SJCRH30 (cell line): ENCODE measurements at regions not wholly inside any gene's neighbourhood (a gene's known extent, or its start where the extent isn't known, plus 50 kb on each side); places are given as distances from the start of the nearest gene placed in this dataset.

ENCODE experiments used
- DNase-seq, 2 experiments: peaks; one replicate each; pipeline ENCODE4 v3.0.0-alpha.2; 2015 to 2020
- H3K27ac ChIP-seq: fragments of 250-450 bp; sonication (Bioruptor Pico); 2 replicates; pipeline ENCODE4 v1.5.1; 2020; ENCODE audit warnings: mild to moderate bottlenecking, moderate library complexity
- H3K27me3 ChIP-seq: fragments of 250-450 bp; sonication (Bioruptor Pico); 2 replicates; pipeline ENCODE4 v1.5.1; 2020; ENCODE audit warnings: mild to moderate bottlenecking, moderate library complexity
- H3K36me3 ChIP-seq: fragments of 250-450 bp; sonication (Bioruptor Pico); 2 replicates; pipeline ENCODE4 v1.5.1; 2020; ENCODE audit warnings: mild to moderate bottlenecking, moderate library complexity
- H3K4me1 ChIP-seq: fragments of 250-450 bp; sonication (Bioruptor Pico); 2 replicates; pipeline ENCODE4 v1.5.1; 2020; ENCODE audit warnings: mild to moderate bottlenecking, moderate library complexity
- H3K4me3 ChIP-seq: fragments of 250-450 bp; sonication (Bioruptor Pico); 2 replicates; pipeline ENCODE4 v1.5.1; 2020; ENCODE audit warnings: mild to moderate bottlenecking, moderate library complexity
- H3K9me3 ChIP-seq: fragments of 250-450 bp; sonication (Bioruptor Pico); replicated peaks from 2 replicates; pipeline ENCODE4 v1.5.1; 2020; ENCODE audit warnings: mild to moderate bottlenecking, moderate library complexity

DNA sequence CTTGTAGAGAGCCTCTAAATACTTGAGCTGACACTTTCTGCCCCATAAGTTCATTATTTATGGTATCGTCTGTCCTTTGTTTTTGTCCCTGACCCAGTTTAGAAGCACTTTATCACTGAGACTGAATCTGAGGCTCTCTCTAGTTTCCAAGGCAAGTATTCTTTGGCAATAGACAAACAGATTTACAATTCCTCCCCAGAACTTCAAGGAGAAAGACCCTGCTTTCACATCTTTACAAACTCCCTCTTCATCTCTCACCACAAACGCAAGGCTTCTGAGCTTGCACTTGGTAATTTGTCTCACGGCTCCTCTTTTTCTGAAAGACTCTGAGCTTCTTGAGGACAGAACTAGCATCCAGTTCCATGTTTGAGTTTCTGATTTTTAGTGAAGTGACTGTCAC, 49.8 kb upstream of the PARP11 start:
- H3K27me3 ChIP-seq: no peaks in the 10 kb centered on the region
- H3K4me1 ChIP-seq: peaks cover 48% of the 10 kb centered on the region
- no peak overlapping the region; the same call in 1 of the 2 replicates for H3K27ac ChIP-seq
- no peak overlapping the region for H3K4me3 ChIP-seq
- H3K9me3 ChIP-seq: no peaks in the 10 kb centered on the region
- no peak for DNase-seq
- H3K36me3 ChIP-seq: no peaks in the 10 kb centered on the region
